ENCODE measurements at regions not wholly inside any gene's neighbourhood (a gene's known extent, or its start where the extent isn't known, plus 50 kb on each side); places are given as distances from the start of the nearest gene placed in this dataset.
A peak's percentile ranks its signal among the peaks of the same experiment; 100 is the strongest.

DNA sequence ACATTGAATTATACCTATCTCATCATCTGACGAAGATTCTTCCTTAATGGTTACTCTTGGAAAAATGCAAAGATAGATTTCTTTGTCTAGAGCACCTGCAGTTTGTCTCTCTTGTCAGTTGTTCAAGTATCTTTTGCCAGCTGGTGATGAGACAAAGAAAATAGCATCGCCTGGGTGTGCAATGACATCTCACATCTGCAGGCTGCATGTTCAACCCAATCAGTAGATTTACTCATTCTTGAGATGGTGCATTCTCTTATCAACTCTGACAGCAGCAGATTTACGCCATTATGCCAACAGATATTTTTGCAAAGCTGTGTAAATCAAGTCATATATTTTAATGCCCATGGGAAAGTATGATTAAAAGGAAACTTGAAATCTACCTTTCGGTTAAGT, 164.6 kb upstream of the PDGFD start:
- WGBS, result 71% methylated on average over 4 of the region's 4 CpGs
- TF ChIP-seq, protein P1, sequence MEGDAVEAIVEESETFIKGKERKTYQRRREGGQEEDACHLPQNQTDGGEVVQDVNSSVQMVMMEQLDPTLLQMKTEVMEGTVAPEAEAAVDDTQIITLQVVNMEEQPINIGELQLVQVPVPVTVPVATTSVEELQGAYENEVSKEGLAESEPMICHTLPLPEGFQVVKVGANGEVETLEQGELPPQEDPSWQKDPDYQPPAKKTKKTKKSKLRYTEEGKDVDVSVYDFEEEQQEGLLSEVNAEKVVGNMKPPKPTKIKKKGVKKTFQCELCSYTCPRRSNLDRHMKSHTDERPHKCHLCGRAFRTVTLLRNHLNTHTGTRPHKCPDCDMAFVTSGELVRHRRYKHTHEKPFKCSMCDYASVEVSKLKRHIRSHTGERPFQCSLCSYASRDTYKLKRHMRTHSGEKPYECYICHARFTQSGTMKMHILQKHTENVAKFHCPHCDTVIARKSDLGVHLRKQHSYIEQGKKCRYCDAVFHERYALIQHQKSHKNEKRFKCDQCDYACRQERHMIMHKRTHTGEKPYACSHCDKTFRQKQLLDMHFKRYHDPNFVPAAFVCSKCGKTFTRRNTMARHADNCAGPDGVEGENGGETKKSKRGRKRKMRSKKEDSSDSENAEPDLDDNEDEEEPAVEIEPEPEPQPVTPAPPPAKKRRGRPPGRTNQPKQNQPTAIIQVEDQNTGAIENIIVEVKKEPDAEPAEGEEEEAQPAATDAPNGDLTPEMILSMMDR (IDR thresholded peaks at IDR 0.05), result no peak

DNA sequence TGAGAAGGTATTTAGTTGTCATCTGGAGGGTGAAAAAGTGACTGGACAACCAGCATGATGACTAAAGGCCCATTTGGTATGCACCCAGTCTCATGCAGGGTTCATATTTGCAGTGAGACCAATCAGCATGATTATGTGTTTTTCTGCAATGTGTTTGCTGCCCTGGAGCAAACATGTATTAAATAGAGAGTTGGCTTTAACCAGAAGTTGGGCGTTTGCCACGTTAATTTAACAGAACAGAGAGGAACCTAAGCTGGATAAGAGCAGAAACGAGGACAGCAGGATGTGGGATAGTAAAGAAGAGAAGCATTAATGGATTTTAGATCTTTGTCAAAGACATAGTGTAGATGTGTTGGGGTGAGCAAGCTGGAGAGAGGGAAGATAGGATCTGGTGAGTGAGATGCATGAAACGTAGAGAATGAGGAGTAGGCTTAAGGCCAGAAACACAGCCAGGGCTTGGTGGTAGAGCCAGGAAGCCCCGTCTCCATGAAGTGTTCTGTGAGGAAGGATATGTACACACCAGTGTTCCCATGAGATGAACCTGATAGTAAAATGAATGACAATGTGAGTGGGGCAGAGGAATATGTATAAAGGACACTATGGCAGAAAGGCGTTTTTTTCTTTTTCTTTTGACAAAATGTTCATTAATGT, 164.0 kb upstream of the PDGFD start:
- no peaks in the 10 kb centered on the region for H3K27me3 ChIP-seq (replicated peaks; ENCODE audit: insufficient read depth)
- intact Hi-C loops (cut with DNase I), result no loop called here
- no peak for DNase-seq (ENCODE audit: low spot score)
- WGBS, result 30% methylated on average over 6 of the region's 6 CpGs
- H3K27ac ChIP-seq, result no peak overlapping the region
- TF ChIP-seq POLR2AphosphoS5 (IDR thresholded peaks at IDR 0.05), result no peak
- TF ChIP-seq, protein P1 (IDR thresholded peaks at IDR 0.05), result no peak
- TF ChIP-seq POLR2A (IDR thresholded peaks at IDR 0.05), result no peak
- no peaks in the 10 kb centered on the region for H3K4me1 ChIP-seq (replicated peaks)
- H3K4me3 ChIP-seq, result no peak overlapping the region
- no peaks in the 10 kb centered on the region for H3K9me3 ChIP-seq
- no peaks in the 10 kb centered on the region for H3K36me3 ChIP-seq

More for the DNA sequence above, 164.6 kb upstream of the PDGFD start:
- Histone ChIP-seq H3K36me3 (no peaks in the 10 kb centered on the region), H3K27me3 (replicated peaks; ENCODE audit: insufficient read depth) (no peaks in the 10 kb centered on the region), H3K9me3 (no peaks in the 10 kb centered on the region), H3K4me1 (replicated peaks) (no peaks in the 10 kb centered on the region), H3K27ac (no peak overlapping the region), H3K4me3 (no peak overlapping the region)
- intact Hi-C loops (cut with DNase I), result no loop called here
- DNase-seq (ENCODE audit: low spot score), result no peak

DNA sequence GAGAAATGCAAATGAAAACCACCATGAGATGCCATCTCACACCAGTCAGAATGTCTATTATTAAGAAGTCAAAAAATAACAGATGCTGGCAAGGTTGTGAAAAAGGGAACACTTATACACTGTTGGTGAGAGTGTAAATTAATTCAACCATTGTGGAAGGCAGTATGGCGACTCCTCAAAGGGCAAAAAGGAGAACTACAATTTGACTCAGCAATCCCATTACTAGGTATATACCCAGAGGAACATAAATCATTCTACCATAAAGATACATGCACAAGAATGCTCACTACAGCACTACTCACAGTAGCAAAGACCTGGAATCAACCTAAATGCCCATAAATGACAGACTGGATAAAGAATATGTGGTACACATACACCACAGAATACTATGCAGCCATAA, 161.1 kb upstream of the PDGFD start:
- no peak overlapping the region for H3K4me3 ChIP-seq
- 88% methylated on average over 1 of the region's 1 CpG for WGBS
- H3K27ac ChIP-seq, result no peak overlapping the region

DNA sequence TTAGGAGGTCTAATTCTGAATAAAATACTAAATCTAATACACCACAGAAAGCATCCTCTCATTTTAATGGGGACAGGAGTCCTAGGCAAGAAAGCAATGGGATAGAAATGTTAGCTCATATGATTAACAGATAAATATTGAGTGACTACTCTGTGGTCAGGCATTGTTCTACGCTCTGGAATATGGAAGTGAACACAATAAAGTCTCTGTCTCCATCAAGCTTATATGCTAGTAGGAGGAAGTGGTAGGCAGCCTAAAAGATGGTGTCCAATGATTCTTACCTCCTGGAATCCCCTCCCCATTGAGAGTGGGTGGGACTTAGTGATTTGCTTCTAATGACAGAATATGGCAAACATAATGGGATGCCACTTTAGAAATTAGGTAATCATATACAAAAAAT, 160.3 kb upstream of the PDGFD start:
- no peaks in the 10 kb centered on the region for H3K4me1 ChIP-seq (replicated peaks)
- WGBS, result 74% methylated on average over 1 of the region's 1 CpG
- no peaks in the 10 kb centered on the region for H3K27me3 ChIP-seq (replicated peaks; ENCODE audit: insufficient read depth)
- TF ChIP-seq POLR2A (IDR thresholded peaks at IDR 0.05), result no peak
- TF ChIP-seq POLR2AphosphoS5 (IDR thresholded peaks at IDR 0.05), result no peak
- TF ChIP-seq, protein P1 (IDR thresholded peaks at IDR 0.05), result no peak
- no peaks in the 10 kb centered on the region for H3K9me3 ChIP-seq
- H3K4me3 ChIP-seq, result no peak overlapping the region
- no peak for DNase-seq (ENCODE audit: low spot score)
- intact Hi-C loops (cut with DNase I), result no loop called here
- no peaks in the 10 kb centered on the region for H3K36me3 ChIP-seq
- H3K27ac ChIP-seq, result no peak overlapping the region

More for the DNA sequence above, 161.1 kb upstream of the PDGFD start:
- no peak for DNase-seq (ENCODE audit: low spot score)
- intact Hi-C loops (cut with DNase I), result no loop called here
- no peaks in the 10 kb centered on the region for H3K27me3 ChIP-seq (replicated peaks; ENCODE audit: insufficient read depth)
- no peaks in the 10 kb centered on the region for H3K36me3 ChIP-seq
- H3K9me3 ChIP-seq, result no peaks in the 10 kb centered on the region
- H3K4me1 ChIP-seq (replicated peaks), result no peaks in the 10 kb centered on the region
- no peak for TF ChIP-seq POLR2AphosphoS5 (IDR thresholded peaks at IDR 0.05)
- TF ChIP-seq, protein P1 (IDR thresholded peaks at IDR 0.05), result no peak
- TF ChIP-seq POLR2A (IDR thresholded peaks at IDR 0.05), result no peak

DNA sequence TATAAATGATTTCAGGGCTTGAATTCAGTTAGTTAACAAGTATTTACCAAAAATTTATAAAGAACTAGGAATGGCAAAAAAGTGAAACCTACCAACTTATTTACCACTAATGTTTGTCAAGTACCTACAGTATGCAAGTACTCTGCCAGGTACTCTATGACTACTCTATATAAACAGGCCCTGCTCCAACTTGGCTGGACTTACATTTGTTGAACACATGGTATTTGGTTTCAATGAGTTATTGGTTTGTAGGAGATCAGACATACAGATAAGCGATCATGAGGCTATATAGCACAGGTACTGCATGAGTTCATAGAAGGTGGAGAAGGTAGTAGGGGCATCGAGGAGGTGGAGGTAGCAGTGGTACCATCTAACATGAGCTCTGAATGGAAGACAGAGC, 159.9 kb upstream of the PDGFD start:
- Histone ChIP-seq H3K4me1 (replicated peaks) (no peaks in the 10 kb centered on the region), H3K9me3 (no peaks in the 10 kb centered on the region), H3K4me3 (no peak overlapping the region), H3K27ac (no peak overlapping the region), H3K36me3 (no peaks in the 10 kb centered on the region), H3K27me3 (replicated peaks; ENCODE audit: insufficient read depth) (no peaks in the 10 kb centered on the region)
- DNase-seq (ENCODE audit: low spot score), result peak; percentile 19
- intact Hi-C loops (cut with DNase I), result no loop called here
- TF ChIP-seq, protein P1 (IDR thresholded peaks at IDR 0.05), result no peak
- peak; percentile 36 for TF ChIP-seq POLR2AphosphoS5 (IDR thresholded peaks at IDR 0.05)
- TF ChIP-seq POLR2A (IDR thresholded peaks at IDR 0.05), result no peak
- 86% methylated on average over 2 of the region's 2 CpGs for WGBS
